SK-N-SH (cell line): ENCODE measurements at regions not wholly inside any gene's neighbourhood (a gene's known extent, or its start where the extent isn't known, plus 50 kb on each side); places are given as distances from the start of the nearest gene placed in this dataset.

Experiments used
- CTCF ChIA-PET: fragments of 300-600, 350-600 bp; formaldehyde crosslinking; extraction: SDS; loops from one replicate; lab custom pipeline; 2021; lab: Yijun Ruan, JAX
- POLR2A ChIA-PET: fragments of 350-600 bp; sonication (Branson Sonifier 250); formaldehyde crosslinking; extraction: SDS; loops from one replicate; lab custom pipeline; 2020; ENCODE audit warnings: antibody characterized with exemption, inconsistent platforms; lab: Yijun Ruan, JAX
- DNase-seq: peaks from one replicate; pipeline ENCODE4 v3.0.0; 2012
- H2AFZ ChIP-seq: fragments of 200-600 bp; sonication (generic); 2 replicates; pipeline ENCODE4 v1.8.1; 2016; ENCODE audit warnings: antibody characterized with exemption, mild to moderate bottlenecking, low read depth
- H3F3A ChIP-seq: fragments of 200-600 bp; sonication (generic); replicated peaks from 2 replicates; pipeline ENCODE3; 2016; ENCODE audit warnings: antibody characterized with exemption, mild to moderate bottlenecking; ENCODE audit not compliant: insufficient read depth
- H3K27ac ChIP-seq, 2 experiments: fragments of 200-500 bp in 1 of 2; fragments of 200-600 bp in 1 of 2; sonication (Bioruptor generic) in 1 of 2; sonication (generic), shearing (Covaris generic) in 1 of 2; 2 replicates each; pipeline versions ENCODE4 v1.5.1 to v1.6.1; 2014 to 2016; ENCODE audit warnings: low read depth in 2 of 2, inconsistent platforms in 1 of 2, low read length in 1 of 2, mild to moderate bottlenecking in 1 of 2, mixed read lengths in 1 of 2
- H3K27me3 ChIP-seq: fragments of 200-600 bp; sonication (generic), shearing (Covaris generic); 2 replicates; pipeline ENCODE4 v1.6.1; 2016; ENCODE audit warnings: mixed run types; ENCODE audit not compliant: insufficient read depth
- H3K36me3 ChIP-seq, 2 experiments: fragments of 200-500 bp in 1 of 2; fragments of 200-600 bp in 1 of 2; sonication (Bioruptor generic) in 1 of 2; sonication (generic) in 1 of 2; replicated peaks in 1 of 2; 2 replicates each; pipeline versions ENCODE3 to v1.5.1; 2014 to 2016; ENCODE audit warnings: low read length in 1 of 2, mild to moderate bottlenecking in 1 of 2; ENCODE audit not compliant: insufficient read depth in 2 of 2, control insufficient read depth in 1 of 2
- H3K4me1 ChIP-seq, 2 experiments: fragments of 200-500 bp in 1 of 2; fragments of 200-600 bp in 1 of 2; sonication (Bioruptor generic) in 1 of 2; sonication (generic), shearing (Covaris generic) in 1 of 2; 2 replicates each; pipeline versions ENCODE4 v1.5.1 to v1.6.1; 2014 to 2016; ENCODE audit warnings: low read depth in 1 of 2, low read length in 1 of 2, mixed run types in 1 of 2; ENCODE audit not compliant: insufficient read depth in 2 of 2, control insufficient read depth in 1 of 2
- H3K4me2 ChIP-seq: fragments of 200-600 bp; sonication (generic), shearing (Covaris generic); 2 replicates; pipeline ENCODE4 v1.6.1; 2017; ENCODE audit warnings: mixed run types
- H3K4me3 ChIP-seq, 2 experiments: fragments of 200-500 bp in 1 of 2; fragments of 200-600 bp in 1 of 2; sonication (Bioruptor generic) in 1 of 2; sonication (generic), shearing (Covaris generic) in 1 of 2; 2 replicates each; pipeline versions ENCODE4 v1.5.1 to v1.8.1; 2014 to 2016; ENCODE audit warnings: low read depth in 2 of 2, inconsistent platforms in 1 of 2, low read length in 1 of 2, mild to moderate bottlenecking in 1 of 2, mixed read lengths in 1 of 2, moderate library complexity in 1 of 2
- H3K79me2 ChIP-seq: fragments of 200-600 bp; sonication (generic); 2 replicates; pipeline ENCODE4 v1.8.1; 2017; ENCODE audit warnings: mild to moderate bottlenecking; ENCODE audit not compliant: insufficient read depth
- H3K9ac ChIP-seq: fragments of 200-600 bp; sonication (generic); 2 replicates; pipeline ENCODE4 v1.6.1; 2017; ENCODE audit warnings: mixed run types
- H3K9me2 ChIP-seq: fragments of 200-600 bp; sonication (generic); 2 replicates; pipeline ENCODE4 v1.6.1; 2017; ENCODE audit warnings: mixed run types
- H3K9me3 ChIP-seq: fragments of 200-600 bp; sonication (generic); 2 replicates; pipeline ENCODE4 v1.6.1; 2017; ENCODE audit warnings: mixed run types, mild to moderate bottlenecking, moderate library complexity
- H4K20me1 ChIP-seq: fragments of 200-600 bp; sonication (generic); 2 replicates; pipeline ENCODE4 v1.6.1; 2017; ENCODE audit warnings: mild to moderate bottlenecking, mixed run types; ENCODE audit not compliant: insufficient read depth
- CHD2 ChIP-seq: fragments of 150-350 bp; IDR thresholded peaks from 2 replicates; pipeline ENCODE4 v1.6.1; 2018; ENCODE audit warnings: low read length; ENCODE audit not compliant: partially characterized antibody
- ELF1 ChIP-seq: IDR thresholded peaks from 2 replicates; pipeline ENCODE4 v1.4.0; 2012
- EP300 ChIP-seq, 2 experiments: IDR thresholded peaks; 2 replicates each; pipeline versions ENCODE4 v1.4.0 to v1.6.1; 2012; ENCODE audit warnings: borderline replicate concordance in 1 of 2, low read depth in 1 of 2, low read length in 1 of 2
- FOSL2 ChIP-seq: IDR thresholded peaks from 2 replicates; pipeline ENCODE4 v1.4.0; 2012; ENCODE audit warnings: low read depth, mild to moderate bottlenecking, moderate library complexity, borderline replicate concordance
- GATA2 ChIP-seq: sonication (generic); formaldehyde crosslinking; IDR thresholded peaks from 2 replicates; pipeline ENCODE4 v1.5.0; 2020; ENCODE audit warnings: mild to moderate bottlenecking, missing genetic modification reagents
- JUND ChIP-seq: IDR thresholded peaks from 2 replicates; pipeline ENCODE4 v1.4.0; 2012
- RAD21 ChIP-seq: IDR thresholded peaks from 2 replicates; pipeline ENCODE4 v1.6.1; 2012; ENCODE audit warnings: mild to moderate bottlenecking, low read length
- RCOR1 ChIP-seq: fragments of 150-350 bp; IDR thresholded peaks from 2 replicates; pipeline ENCODE4 v1.6.1; 2017; ENCODE audit warnings: antibody characterized with exemption, low read length
- SIN3A ChIP-seq: IDR thresholded peaks from 2 replicates; pipeline ENCODE4 v1.6.1; 2012; ENCODE audit warnings: low read depth, mild to moderate bottlenecking, low read length, moderate library complexity, borderline replicate concordance
- SMC3 ChIP-seq: IDR thresholded peaks from 2 replicates; pipeline ENCODE4 v1.6.1; 2012; ENCODE audit warnings: low read depth, low read length, improper control_type of control experiment
- TAF1 ChIP-seq: IDR thresholded peaks from 2 replicates; pipeline ENCODE4 v1.6.1; 2012; ENCODE audit warnings: low read depth, mild to moderate bottlenecking, low read length, moderate library complexity, borderline replicate concordance
- TCF12 ChIP-seq: IDR thresholded peaks from 2 replicates; pipeline ENCODE4 v1.4.0; 2012
- WGBS: methylation state at CpG from one replicate; pipeline ENCODE4 v1.1.6; 2017; ENCODE audit warnings: low lambda C conversion rate; 5-methylcytosine and 5-hydroxymethylcytosine counted together
- TF ChIP-seq, protein P1 (sequence below): IDR thresholded peaks from 2 replicates; pipeline ENCODE4 v1.4.0; 2012; ENCODE audit warnings: low read depth
- TF ChIP-seq, protein P2 (sequence below): fragments of 150-350 bp; IDR thresholded peaks from 2 replicates; pipeline ENCODE4 v1.6.1; 2016; ENCODE audit warnings: mild to moderate bottlenecking, low read depth, low read length
- TF ChIP-seq, protein P3 (sequence below): IDR thresholded peaks from 2 replicates; pipeline ENCODE4; 2012
- TF ChIP-seq, protein P4 (sequence below): IDR thresholded peaks from 2 replicates; pipeline ENCODE4 v1.4.0; 2012; ENCODE audit warnings: low read depth, borderline replicate concordance
- TF ChIP-seq, protein P5 (sequence below): fragments of 150-350 bp; IDR thresholded peaks from 2 replicates; pipeline ENCODE4 v1.6.1; 2017; ENCODE audit warnings: antibody characterized with exemption, low read length, low read depth, borderline replicate concordance

DNA sequence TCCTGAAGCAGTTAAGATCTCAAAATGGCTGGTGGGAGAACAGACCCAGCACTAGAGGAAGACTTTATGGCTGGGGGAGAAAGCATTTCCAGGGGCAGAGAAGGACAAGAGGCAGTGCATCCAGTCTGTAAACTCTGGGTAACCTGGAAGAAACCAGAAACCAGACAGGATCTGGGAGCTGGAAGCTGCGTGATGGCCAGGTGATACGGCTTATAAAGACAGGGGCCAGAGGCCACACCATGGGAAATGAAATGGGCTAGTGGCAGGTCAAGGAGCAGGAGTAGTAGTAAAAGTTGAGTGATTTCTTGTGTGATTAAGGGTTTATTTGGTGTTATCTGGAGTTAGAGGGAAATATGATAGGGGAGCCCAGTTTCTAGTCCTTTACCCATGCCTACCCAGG, 144.7 kb upstream of the ARRDC4 start:
- Histone ChIP-seq H3K79me2 (no peaks in the 10 kb centered on the region), H3K27ac (no peak overlapping the region), H3F3A (no peaks in the 10 kb centered on the region), H3K4me3 (no peak overlapping the region), H3K9me3 (no peaks in the 10 kb centered on the region), H3K36me3 (no peaks in the 10 kb centered on the region), H3K27me3 (no peaks in the 10 kb centered on the region), H2AFZ (no peak overlapping the region), H3K9ac (no peak overlapping the region), H3K4me2 (no peak overlapping the region), H3K9me2 (no peaks in the 10 kb centered on the region), H4K20me1 (no peaks in the 10 kb centered on the region), H3K4me1 (no peaks in the 10 kb centered on the region)
- no peak for DNase-seq
- TF ChIP-seq, protein P1, sequence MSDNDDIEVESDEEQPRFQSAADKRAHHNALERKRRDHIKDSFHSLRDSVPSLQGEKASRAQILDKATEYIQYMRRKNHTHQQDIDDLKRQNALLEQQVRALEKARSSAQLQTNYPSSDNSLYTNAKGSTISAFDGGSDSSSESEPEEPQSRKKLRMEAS = no peak
- TF ChIP-seq, protein P2, sequence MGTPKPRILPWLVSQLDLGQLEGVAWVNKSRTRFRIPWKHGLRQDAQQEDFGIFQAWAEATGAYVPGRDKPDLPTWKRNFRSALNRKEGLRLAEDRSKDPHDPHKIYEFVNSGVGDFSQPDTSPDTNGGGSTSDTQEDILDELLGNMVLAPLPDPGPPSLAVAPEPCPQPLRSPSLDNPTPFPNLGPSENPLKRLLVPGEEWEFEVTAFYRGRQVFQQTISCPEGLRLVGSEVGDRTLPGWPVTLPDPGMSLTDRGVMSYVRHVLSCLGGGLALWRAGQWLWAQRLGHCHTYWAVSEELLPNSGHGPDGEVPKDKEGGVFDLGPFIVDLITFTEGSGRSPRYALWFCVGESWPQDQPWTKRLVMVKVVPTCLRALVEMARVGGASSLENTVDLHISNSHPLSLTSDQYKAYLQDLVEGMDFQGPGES = no peak
- TF ChIP-seq CHD2 (no peak), JUND (no peak), RCOR1 (no peak), TCF12 (no peak), EP300 (IDR thresholded peaks at IDR 0.05; ENCODE audit: borderline replicate concordance in 1 of 2, low read depth in 1 of 2, low read length in 1 of 2) (no peak), SMC3 (no peak), ELF1 (no peak), TAF1 (no peak), SIN3A (no peak), RAD21 (no peak), GATA2 (no peak), FOSL2 (no peak)
- TF ChIP-seq, protein P3, sequence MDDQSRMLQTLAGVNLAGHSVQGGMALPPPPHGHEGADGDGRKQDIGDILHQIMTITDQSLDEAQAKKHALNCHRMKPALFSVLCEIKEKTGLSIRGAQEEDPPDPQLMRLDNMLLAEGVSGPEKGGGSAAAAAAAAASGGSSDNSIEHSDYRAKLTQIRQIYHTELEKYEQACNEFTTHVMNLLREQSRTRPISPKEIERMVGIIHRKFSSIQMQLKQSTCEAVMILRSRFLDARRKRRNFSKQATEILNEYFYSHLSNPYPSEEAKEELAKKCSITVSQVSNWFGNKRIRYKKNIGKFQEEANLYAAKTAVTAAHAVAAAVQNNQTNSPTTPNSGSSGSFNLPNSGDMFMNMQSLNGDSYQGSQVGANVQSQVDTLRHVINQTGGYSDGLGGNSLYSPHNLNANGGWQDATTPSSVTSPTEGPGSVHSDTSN = no peak
- TF ChIP-seq, protein P4, sequence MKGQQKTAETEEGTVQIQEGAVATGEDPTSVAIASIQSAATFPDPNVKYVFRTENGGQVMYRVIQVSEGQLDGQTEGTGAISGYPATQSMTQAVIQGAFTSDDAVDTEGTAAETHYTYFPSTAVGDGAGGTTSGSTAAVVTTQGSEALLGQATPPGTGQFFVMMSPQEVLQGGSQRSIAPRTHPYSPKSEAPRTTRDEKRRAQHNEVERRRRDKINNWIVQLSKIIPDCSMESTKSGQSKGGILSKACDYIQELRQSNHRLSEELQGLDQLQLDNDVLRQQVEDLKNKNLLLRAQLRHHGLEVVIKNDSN = no peak
- TF ChIP-seq, protein P5, sequence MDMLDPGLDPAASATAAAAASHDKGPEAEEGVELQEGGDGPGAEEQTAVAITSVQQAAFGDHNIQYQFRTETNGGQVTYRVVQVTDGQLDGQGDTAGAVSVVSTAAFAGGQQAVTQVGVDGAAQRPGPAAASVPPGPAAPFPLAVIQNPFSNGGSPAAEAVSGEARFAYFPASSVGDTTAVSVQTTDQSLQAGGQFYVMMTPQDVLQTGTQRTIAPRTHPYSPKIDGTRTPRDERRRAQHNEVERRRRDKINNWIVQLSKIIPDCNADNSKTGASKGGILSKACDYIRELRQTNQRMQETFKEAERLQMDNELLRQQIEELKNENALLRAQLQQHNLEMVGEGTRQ = no peak
- ChIA-PET CTCF (no interaction called here), POLR2A (no interaction called here)
- WGBS = 27% methylated on average over 2 of the region's 2 CpGs
